RWPE2 (cell line): ENCODE measurements at regions not wholly inside any gene's neighbourhood (a gene's known extent, or its start where the extent isn't known, plus 50 kb on each side); places are given as distances from the start of the nearest gene placed in this dataset.

ENCODE experiments used
- ATAC-seq: fragments of 200-7000 bp; cut with Tn5 transposase; 3 replicates; pipeline ENCODE4 v1.9.1; 2021; ENCODE audit warnings: low read depth
- DNase-seq: peaks from one replicate; pipeline ENCODE4 v3.0.0-alpha.2; 2020; ENCODE audit warnings: low spot score
- H3K27ac ChIP-seq: fragments of 450-650 bp; 2 replicates; pipeline ENCODE4 v1.5.1; 2017; ENCODE audit warnings: mild to moderate bottlenecking; ENCODE audit not compliant: poor library complexity, severe bottlenecking
- H3K27me3 ChIP-seq: fragments of 250-450 bp; sonication (Bioruptor Pico); 2 replicates; pipeline ENCODE4 v1.5.1; 2021; ENCODE audit warnings: mild to moderate bottlenecking, moderate library complexity; ENCODE audit not compliant: insufficient read depth, poor library complexity, severe bottlenecking
- H3K36me3 ChIP-seq: fragments of 250-450 bp; sonication (Bioruptor Pico); 2 replicates; pipeline ENCODE4 v1.5.1; 2020; ENCODE audit warnings: low read depth, mild to moderate bottlenecking, moderate library complexity
- H3K4me1 ChIP-seq: fragments of 250-450 bp; sonication (Bioruptor Pico); 2 replicates; pipeline ENCODE4 v1.5.1; 2021; ENCODE audit warnings: mild to moderate bottlenecking, moderate library complexity; ENCODE audit not compliant: insufficient read depth, poor library complexity, severe bottlenecking
- H3K4me3 ChIP-seq: fragments of 250-450 bp; sonication (Bioruptor Pico); 2 replicates; pipeline ENCODE4 v1.5.1; 2021; ENCODE audit warnings: mild to moderate bottlenecking, moderate library complexity; ENCODE audit not compliant: severe bottlenecking
- H3K9me3 ChIP-seq: fragments of 250-450 bp; sonication (Bioruptor Pico); 2 replicates; pipeline ENCODE4 v1.5.1; 2021; ENCODE audit warnings: mild to moderate bottlenecking, moderate library complexity; ENCODE audit not compliant: severe bottlenecking
- CTCF ChIP-seq: fragments of 450-650 bp; IDR thresholded peaks from one replicate; pipeline ENCODE4 v1.5.1; 2017; ENCODE audit warnings: mild to moderate bottlenecking, moderate library complexity; ENCODE audit not compliant: poor library complexity, severe bottlenecking

GRCh38 chr3:117596503-117596902, 886.9 kb downstream of the TUSC7 start:
- Histone ChIP-seq H3K9me3 (no peaks in the 10 kb centered on the region), H3K36me3 (no peaks in the 10 kb centered on the region), H3K4me1 (no peaks in the 10 kb centered on the region), H3K27me3 (no peaks in the 10 kb centered on the region), H3K4me3 (no peak overlapping the region), H3K27ac (no peak overlapping the region)
- no peak for DNase-seq
- ATAC-seq, result no peak
- TF ChIP-seq CTCF, result no peak

- Histone ChIP-seq H3K4me1 (no peaks in the 10 kb centered on the region), H3K36me3 (no peaks in the 10 kb centered on the region), H3K27me3 (no peaks in the 10 kb centered on the region), H3K4me3 (no peak overlapping the region), H3K9me3 (no peaks in the 10 kb centered on the region), H3K27ac (no peak overlapping the region)
- no peak for TF ChIP-seq CTCF
- DNase-seq (no peak), ATAC-seq (no peak)
These were observed 888.3 kb downstream of the TUSC7 start for GRCh38 chr3:117597865-117598264.

- ATAC-seq (0 out of 3 replicates have a peak, but pooled peaks have one; percentile 27), DNase-seq (no peak)
- Histone ChIP-seq H3K36me3 (no peaks in the 10 kb centered on the region), H3K9me3 (no peaks in the 10 kb centered on the region), H3K4me1 (no peaks in the 10 kb centered on the region), H3K27ac (no peak overlapping the region), H3K4me3 (no peak overlapping the region), H3K27me3 (no peaks in the 10 kb centered on the region)
- TF ChIP-seq CTCF, result no peak
These were observed 890.5 kb downstream of the TUSC7 start for GRCh38 chr3:117600112-117600511.

GRCh38 chr3:117600666-117601065, 891.1 kb downstream of the TUSC7 start:
- Histone ChIP-seq H3K9me3 (no peaks in the 10 kb centered on the region), H3K36me3 (no peaks in the 10 kb centered on the region), H3K4me1 (no peaks in the 10 kb centered on the region), H3K27me3 (no peaks in the 10 kb centered on the region), H3K27ac (no peak overlapping the region), H3K4me3 (no peak overlapping the region)
- DNase-seq (no peak), ATAC-seq (no peak)
- TF ChIP-seq CTCF, result no peak

GRCh38 chr3:117602058-117602644, 892.6 kb downstream of the TUSC7 start:
- no peak overlapping the region for H3K4me3 ChIP-seq
- no peaks in the 10 kb centered on the region for H3K27me3 ChIP-seq
- H3K27ac ChIP-seq, result no peak overlapping the region
- no peaks in the 10 kb centered on the region for H3K36me3 ChIP-seq
- DNase-seq (no peak), ATAC-seq (no peak)
- no peaks in the 10 kb centered on the region for H3K4me1 ChIP-seq
- TF ChIP-seq CTCF, result no peak
- H3K9me3 ChIP-seq, result no peaks in the 10 kb centered on the region
